Gastroesophageal sphincter (tissue), 3 donors: ENCODE measurements at regions not wholly inside any gene's neighbourhood (a gene's known extent, or its start where the extent isn't known, plus 50 kb on each side); places are given as distances from the start of the nearest gene placed in this dataset.

ENCODE experiments used
- CTCF ChIP-seq, 4 experiments: fragments of 200-600 bp in 2 of 4; fragments of 450-650 bp in 2 of 4; sonication (generic) in 1 of 4; IDR thresholded peaks; one replicate each; pipeline ENCODE4 v1.5.1; 2017 to 2019; ENCODE audit warnings: antibody characterized with exemption in 4 of 4, mild to moderate bottlenecking in 2 of 4, moderate library complexity in 2 of 4
- POLR2A ChIP-seq, 2 donors: fragments of 450-650 bp; IDR thresholded peaks; one replicate each; pipeline ENCODE4 v1.6.1; 2017; ENCODE audit warnings: antibody characterized with exemption in 2 of 2, mild to moderate bottlenecking in 2 of 2, moderate library complexity in 1 of 2

DNA sequence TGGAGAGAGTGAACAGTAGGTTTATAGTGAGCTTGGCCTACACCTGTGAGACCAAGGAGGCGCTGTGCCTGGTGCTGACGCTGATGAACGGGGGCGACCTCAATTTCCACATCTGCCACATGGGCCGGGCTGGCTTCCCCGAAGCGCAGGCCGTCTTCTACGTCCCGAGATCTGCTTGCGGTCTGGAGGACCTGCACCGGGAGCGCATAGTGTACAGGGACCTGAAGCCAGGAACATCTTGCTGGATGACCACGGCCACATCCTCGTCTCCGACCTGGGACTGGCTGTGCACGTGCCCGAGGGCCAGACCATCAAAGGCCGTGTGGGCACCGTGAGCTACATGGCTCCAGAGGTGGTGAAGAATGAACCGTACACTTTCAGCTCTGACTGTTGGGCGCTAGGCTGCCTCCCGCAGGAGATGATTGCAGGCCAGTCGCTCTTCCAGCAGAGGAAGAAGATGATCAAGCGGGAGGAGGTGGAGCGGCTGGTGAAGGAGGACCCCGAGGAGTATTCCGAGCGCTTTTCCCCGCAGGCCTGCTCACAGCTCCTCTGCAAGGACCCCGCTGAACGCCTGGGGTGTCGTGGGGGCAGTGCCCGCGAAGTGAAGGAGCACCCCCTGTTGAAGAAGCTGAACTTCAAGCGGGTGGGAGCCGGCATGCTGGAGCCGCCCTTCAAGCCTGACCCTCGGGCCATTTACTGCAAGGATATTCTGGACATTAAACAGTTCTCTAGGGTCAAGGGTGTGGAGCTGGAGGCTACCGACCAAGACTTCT, 139.0 kb downstream of the ZDHHC20 start:
- TF ChIP-seq CTCF (IDR thresholded peaks at IDR 0.05) (no peak), POLR2A (IDR thresholded peaks at IDR 0.05) (no peak)
